HL-60 (cell line): ENCODE measurements at regions not wholly inside any gene's neighbourhood (a gene's known extent, or its start where the extent isn't known, plus 50 kb on each side); places are given as distances from the start of the nearest gene placed in this dataset.

ENCODE experiments used
- GABPA ChIP-seq: IDR thresholded peaks from 2 replicates; pipeline ENCODE4 v1.6.1; 2012; ENCODE audit warnings: low read depth
- TF ChIP-seq, protein P1 (sequence below): IDR thresholded peaks from one replicate; pipeline ENCODE4 v1.5.1; 2011; ENCODE audit warnings: low read length, control low read depth, inconsistent platforms; ENCODE audit not compliant: insufficient read depth

DNA sequence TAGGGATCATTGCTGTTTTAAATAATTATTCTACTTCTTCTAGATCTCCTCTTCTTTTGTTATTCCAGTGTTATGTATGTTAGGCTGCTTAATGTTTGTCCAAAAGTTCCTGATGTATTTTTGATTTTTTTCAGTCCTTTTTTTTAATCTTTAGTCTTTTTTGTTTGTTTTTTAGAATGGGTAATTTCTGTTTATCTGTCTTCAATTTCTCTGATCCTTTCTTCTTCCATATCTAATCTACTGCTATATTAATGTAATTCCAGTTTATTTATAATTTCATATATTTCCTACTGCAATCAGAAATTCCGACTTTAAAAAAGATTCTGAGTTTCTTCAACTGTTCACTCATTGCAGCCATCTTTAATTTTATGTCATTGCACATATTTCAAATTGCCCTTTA lies 452.8 kb upstream of the POT1 start:
- TF ChIP-seq, protein P1, sequence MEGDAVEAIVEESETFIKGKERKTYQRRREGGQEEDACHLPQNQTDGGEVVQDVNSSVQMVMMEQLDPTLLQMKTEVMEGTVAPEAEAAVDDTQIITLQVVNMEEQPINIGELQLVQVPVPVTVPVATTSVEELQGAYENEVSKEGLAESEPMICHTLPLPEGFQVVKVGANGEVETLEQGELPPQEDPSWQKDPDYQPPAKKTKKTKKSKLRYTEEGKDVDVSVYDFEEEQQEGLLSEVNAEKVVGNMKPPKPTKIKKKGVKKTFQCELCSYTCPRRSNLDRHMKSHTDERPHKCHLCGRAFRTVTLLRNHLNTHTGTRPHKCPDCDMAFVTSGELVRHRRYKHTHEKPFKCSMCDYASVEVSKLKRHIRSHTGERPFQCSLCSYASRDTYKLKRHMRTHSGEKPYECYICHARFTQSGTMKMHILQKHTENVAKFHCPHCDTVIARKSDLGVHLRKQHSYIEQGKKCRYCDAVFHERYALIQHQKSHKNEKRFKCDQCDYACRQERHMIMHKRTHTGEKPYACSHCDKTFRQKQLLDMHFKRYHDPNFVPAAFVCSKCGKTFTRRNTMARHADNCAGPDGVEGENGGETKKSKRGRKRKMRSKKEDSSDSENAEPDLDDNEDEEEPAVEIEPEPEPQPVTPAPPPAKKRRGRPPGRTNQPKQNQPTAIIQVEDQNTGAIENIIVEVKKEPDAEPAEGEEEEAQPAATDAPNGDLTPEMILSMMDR: no peak
- TF ChIP-seq GABPA: no peak
